ENCODE measurements at regions not wholly inside any gene's neighbourhood (a gene's known extent, or its start where the extent isn't known, plus 50 kb on each side); places are given as distances from the start of the nearest gene placed in this dataset.
"Not testable (repeated sequence)": the region's sequence is repeated elsewhere in the genome, so short reads cannot be mapped to it uniquely, and the experiment has no call there.

GRCh38 chr10:46095943-46096342, 49.9 kb upstream of the MSMB start:
- not testable (repeated sequence) for DNase-seq

- no peak for DNase-seq
Measured at GRCh38 chr10:46096446-46096845, 50.4 kb upstream of the MSMB start.

GRCh38 chr10:46096909-46097575, 51.0 kb upstream of the MSMB start:
- DNase-seq: no peak

GRCh38 chr10:46097576-46098317, 51.7 kb upstream of the MSMB start:
- no peak for DNase-seq

GRCh38 chr10:46098386-46098785, 52.3 kb upstream of the MSMB start:
- no peak for DNase-seq

- not testable (repeated sequence) for DNase-seq
Measured at GRCh38 chr10:46098925-46099324, 52.9 kb upstream of the MSMB start.

GRCh38 chr10:46104071-46104585, 58.1 kb upstream of the MSMB start:
- no peak for DNase-seq

- not testable (repeated sequence) for DNase-seq
Measured at GRCh38 chr10:46105416-46105815, 59.3 kb upstream of the MSMB start.

GRCh38 chr10:46105856-46106409, 59.9 kb upstream of the MSMB start:
- DNase-seq: not testable (repeated sequence)

- peak; percentile 2 for DNase-seq
Measured at GRCh38 chr10:46106410-46107255, 60.6 kb upstream of the MSMB start.

GRCh38 chr10:46108158-46108499, 62.1 kb upstream of the MSMB start:
- not testable (repeated sequence) for DNase-seq

GRCh38 chr10:46154271-46154670, 108.2 kb upstream of the MSMB start:
- DNase-seq: not testable (repeated sequence)

- not testable (repeated sequence) for DNase-seq
Measured at GRCh38 chr10:46154683-46155082, 108.6 kb upstream of the MSMB start.

- DNase-seq: not testable (repeated sequence)
Measured at GRCh38 chr10:46156866-46157265, 110.8 kb upstream of the MSMB start.

- DNase-seq: no peak
Measured at GRCh38 chr10:46169736-46170135, 117.1 kb upstream of the ANTXRL start.

GRCh38 chr10:46170789-46171188, 116.0 kb upstream of the ANTXRL start:
- no peak for DNase-seq

GRCh38 chr10:46171661-46172060, 115.1 kb upstream of the ANTXRL start:
- DNase-seq: no peak

GRCh38 chr10:46175296-46175695, 111.5 kb upstream of the ANTXRL start:
- DNase-seq: no peak

- DNase-seq: no peak
Measured at GRCh38 chr10:46175831-46176230, 111.0 kb upstream of the ANTXRL start.

- DNase-seq: not testable (repeated sequence)
Measured at GRCh38 chr10:46187431-46187830, 99.4 kb upstream of the ANTXRL start.

- DNase-seq: no peak
Measured at GRCh38 chr10:46197050-46197449, 89.7 kb upstream of the ANTXRL start.

- no peak for DNase-seq
Measured at GRCh38 chr10:46198516-46198915, 88.3 kb upstream of the ANTXRL start.

- not testable (repeated sequence) for DNase-seq
Measured at GRCh38 chr10:46202405-46202804, 84.4 kb upstream of the ANTXRL start.
